HG03378 (cell line): ENCODE measurements at regions not wholly inside any gene's neighbourhood (a gene's known extent, or its start where the extent isn't known, plus 50 kb on each side); places are given as distances from the start of the nearest gene placed in this dataset.

Source experiments
- ATAC-seq: cut with Tn5 transposase; IDR thresholded peaks from one replicate; pipeline ENCODE4 v1.9.1; 2021; ENCODE audit warnings: mild to moderate bottlenecking, moderate library complexity; ENCODE audit not compliant: unreplicated experiment

DNA sequence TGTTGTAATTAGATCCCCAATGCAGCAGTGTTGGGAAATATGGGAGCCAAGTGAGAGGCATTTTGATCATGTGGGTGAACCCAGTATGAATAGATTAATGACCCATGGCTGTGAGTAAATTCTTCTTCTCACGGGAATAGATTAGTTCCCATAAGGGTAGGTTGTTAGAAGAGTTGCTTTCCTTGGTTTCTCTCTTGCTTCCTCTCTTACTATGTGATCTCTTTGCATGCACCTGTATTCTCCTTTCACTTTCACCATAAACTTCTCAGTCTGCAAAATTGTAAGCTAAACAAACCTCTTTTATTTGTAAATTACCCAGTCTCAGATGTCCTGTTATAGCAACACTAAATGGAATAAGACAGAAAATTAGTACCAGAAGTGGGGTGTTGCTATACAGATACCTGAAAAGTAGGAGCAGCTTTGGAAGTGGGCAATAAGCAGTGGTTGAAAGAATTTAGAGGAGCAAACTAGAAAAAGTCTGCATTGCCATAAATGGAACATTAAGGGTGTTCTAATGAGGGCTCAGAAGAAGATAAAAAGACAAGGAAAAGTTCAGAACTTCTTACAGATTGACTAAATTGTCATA, 1090.0 kb upstream of the ARRDC3 start:
- ATAC-seq: no peak

DNA sequence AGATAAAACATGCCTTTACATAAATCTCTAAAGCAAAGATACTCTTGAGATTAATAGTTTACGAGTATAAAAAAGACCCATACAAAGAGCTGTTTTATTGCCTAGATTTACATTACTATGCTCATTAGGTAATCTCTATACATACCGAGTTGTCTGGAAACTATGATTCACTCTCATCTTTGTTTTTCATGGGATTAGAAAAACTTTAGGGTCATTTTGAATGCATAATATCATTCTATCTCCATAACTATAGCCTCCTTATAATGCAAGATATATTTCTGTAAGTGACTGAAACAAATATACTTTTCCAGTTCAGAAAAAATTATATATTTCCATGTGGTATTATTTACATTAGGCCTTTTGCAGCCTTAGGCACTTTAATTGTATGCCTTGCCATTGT, 1088.7 kb upstream of the ARRDC3 start:
- ATAC-seq: no peak

DNA sequence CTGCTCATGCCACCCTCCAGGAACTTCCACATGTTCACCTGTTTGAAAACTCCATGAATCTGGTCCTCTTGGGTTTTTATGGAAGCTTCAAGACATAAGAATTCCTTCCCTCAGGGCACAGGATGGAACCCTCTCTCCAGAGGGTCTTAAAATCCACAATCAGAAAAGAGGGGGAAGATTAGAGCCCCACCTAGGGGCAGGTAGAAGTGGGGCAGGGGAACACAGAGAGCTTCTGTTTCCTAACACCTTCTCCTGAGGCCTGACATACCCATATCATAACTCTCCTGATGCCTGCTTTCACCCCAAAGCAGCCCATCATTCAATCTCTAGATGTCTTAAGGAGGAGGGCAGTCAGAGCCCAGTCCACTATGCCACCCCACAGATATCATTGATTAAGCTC, 1087.7 kb upstream of the ARRDC3 start:
- ATAC-seq: no peak

DNA sequence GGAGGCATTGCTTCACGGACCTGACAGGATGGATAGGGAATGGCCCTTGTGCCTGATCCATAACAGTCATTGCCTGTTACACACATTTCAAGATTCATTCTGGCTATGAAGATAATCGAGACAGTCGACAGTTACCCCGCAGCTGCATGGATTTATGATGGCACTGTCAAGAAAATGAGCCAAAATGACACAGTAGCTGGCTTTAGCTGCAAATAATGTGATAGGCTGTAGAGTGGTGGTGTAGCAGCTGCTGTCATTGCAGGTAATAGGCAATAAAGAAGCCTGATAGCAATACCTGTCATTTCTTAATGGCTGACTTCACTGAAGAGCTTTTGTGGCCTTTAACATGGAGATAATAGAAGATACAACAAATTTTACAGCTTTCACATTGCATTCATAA, 1085.2 kb upstream of the ARRDC3 start:
- ATAC-seq: no peak

DNA sequence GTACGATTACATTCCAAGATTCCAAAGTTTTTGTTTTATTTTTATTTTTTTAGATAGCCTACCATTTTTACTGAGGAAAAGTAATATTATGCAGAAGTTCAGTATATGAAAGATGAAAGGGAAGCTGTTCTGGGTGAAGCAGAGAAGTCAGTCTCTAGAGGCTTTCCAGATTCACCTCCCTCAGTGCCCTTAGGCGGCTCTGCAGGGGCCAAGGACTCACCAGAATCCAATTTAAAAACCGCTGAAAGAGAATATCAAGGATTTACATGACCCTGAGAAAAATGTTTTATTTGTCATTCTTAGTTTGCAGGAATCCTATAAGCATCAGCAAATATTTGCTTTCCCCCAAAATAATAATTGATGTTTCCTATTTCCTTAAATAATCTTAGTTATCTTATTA, 1084.6 kb upstream of the ARRDC3 start:
- ATAC-seq: no peak

DNA sequence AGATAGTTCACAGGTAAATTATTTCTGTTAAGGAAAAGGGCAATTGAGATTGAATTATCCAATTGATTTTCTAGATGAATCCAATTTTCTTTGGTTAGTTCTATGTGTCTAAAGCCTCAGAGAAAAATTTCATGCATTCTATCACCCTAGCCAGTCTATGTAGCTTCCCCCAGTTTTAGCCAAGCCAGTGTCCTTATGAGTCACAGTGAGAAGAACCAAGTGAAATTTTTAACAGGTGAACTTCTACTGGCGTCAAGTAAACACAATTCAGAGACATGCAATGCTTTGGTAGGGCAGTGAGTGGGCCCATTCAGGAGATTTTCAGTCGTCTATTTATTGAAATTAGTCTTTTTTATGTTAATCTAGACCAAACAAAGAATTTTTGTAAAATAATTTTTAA, 1077.4 kb upstream of the ARRDC3 start:
- ATAC-seq: no peak

DNA sequence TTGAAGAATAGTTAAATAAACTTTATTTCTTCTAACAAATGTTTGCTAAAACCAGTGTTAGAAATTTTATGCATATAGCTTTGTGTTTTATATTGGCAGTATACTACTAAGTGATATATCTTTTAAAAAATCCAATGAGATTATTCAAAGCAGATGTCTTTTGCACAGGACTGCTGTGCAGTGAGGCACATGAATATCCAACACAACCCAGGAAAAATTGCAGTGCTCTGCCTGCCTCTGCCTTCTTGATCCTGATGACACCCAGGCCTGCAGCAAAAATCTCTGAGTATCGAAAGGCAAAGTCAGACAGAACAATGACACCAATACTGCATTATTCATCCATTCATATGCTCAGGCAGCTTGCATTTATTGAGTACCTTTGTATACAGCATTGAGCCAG, 1076.5 kb upstream of the ARRDC3 start:
- no peak for ATAC-seq

DNA sequence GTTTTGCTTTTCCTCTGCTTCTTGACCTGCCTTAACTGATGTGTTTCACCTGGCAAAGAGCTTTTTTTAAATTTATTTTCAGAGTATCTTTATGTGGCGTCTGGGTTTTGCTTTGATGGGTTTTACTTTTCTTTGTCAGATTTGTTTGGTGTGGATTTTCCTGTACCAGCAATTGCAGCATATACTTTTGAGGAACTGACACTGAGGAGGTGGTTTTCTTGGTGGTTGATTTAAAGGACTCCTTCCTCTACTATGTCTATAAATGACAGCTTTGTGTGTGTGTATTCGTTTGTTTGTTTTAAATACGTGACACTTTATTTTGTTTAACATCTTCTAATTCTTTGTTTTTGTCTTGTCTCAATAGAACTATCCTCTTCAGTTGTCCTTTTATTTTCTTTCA, 1071.9 kb upstream of the ARRDC3 start:
- ATAC-seq: peak; percentile 99

DNA sequence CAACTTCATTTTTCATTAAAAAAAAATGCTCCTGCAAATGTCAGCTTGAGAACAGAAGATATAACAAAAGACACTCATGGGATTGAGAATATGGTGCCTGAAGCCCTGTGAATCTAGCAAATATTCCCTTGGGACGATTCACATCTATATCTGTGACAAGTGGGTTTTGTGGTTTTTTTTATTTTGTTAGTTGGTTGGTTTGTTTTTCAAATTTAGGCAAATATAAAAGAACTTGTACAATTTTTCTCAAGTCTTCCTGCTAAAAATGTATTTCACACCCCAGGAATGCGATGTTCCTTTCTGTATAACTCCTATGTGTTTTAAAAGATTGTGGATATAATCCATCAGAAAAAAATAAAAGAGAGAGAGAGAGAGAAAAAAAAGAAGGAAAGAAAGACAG, 1061.8 kb upstream of the ARRDC3 start:
- no peak for ATAC-seq

DNA sequence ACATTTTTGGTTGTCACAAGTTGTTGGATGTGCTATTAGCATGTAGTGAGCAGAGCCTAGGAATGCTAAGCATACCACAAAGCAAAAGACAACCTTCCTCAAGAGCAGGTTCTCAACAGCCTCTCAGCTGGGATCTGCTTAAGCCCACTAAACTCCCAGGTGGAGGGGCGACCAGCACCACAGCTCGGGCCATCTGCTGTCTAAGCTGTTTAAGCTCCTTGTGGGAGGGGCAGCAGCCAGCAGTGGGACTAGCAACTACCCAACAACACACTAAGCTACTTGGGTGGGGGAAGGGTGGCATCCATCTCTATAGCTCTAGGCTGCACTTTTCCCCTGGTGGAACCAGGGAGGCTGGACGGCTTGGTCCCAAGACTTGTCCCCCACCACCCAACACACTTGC, 1052.7 kb upstream of the ARRDC3 start:
- ATAC-seq: no peak

DNA sequence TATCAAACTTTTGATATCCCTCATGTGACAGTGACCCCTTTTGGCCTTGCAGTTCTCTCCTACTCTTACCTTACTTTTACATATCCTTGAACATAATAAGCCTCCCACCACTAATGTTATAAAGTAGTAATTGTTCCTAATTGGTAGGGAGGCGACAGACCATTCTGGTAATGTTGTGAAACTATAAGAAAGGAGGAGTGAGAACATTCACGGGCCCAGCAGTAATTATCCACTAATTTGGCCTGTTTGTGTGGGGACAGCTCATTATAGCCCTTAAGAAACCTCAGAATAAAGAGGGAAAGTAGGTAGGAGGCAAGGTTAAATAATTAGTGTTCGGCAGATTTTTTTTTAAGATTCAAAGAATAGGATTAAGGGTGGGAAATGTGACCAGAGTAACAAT, 1046.5 kb upstream of the ARRDC3 start:
- no peak for ATAC-seq

DNA sequence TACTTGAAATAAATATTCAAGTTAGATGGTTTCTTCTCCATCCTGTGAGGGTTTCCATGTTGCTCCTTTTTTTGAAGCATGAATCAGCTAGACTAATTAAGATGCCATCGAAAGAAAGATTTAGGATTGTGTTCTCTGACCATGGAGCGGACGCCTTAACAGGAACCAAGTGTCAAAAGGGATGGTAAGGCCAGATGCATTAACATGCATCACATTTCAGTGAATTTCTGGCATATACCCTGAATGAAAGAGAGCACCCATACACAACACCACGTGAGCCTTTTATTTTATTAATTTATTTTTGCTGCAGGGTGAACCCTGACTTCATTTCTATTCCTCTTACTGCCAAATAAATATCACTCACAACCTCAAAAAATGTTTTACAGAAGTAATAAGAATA, 1045.3 kb upstream of the ARRDC3 start:
- ATAC-seq: no peak

DNA sequence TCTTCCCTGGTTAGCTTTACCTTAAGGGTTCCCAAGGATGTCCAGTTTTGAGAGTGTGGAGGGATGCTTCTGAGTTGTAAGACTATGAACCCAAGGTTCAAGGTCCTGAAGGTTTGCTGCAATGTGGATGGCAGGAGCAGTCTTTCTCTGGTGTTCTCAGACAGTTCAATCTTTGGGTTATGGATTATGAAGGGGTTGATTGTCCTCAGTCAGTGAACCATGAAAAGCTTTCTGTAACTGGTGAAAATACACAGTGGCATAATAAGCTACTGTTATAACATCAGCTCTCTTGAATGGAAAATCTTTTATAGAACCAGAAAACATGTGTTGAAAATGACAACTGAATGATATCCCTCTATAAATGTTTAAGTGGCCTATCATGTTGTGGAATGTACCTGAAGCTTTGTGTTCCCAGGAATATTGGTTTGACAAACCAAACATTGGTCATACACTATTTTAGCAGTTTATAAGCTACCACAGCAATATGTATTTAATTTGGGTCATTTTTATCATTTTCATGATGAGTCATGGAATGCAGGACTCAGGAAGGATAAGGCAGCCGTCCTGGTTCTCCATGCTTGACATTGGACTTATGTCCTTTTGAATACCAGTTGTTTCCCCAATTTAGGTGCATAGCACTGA, 1041.8 kb upstream of the ARRDC3 start:
- ATAC-seq: no peak

DNA sequence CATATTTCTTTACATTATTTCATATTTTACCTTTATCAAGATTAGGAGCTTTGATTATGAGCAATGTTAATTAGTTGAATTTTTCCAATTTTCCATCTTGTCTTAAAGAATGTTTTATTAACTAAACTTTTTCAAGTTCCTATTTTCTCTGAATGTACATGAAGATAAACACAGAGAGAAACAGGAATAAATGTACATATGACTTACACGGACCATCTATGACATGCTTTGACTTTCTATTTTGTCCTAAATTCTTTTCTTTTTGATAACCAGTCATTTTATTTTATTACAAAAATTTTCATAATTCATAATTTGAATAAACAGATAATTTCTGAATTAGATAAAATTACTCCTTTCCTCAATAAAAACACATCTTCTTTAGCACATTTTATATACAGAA, 1038.8 kb upstream of the ARRDC3 start:
- no peak for ATAC-seq

DNA sequence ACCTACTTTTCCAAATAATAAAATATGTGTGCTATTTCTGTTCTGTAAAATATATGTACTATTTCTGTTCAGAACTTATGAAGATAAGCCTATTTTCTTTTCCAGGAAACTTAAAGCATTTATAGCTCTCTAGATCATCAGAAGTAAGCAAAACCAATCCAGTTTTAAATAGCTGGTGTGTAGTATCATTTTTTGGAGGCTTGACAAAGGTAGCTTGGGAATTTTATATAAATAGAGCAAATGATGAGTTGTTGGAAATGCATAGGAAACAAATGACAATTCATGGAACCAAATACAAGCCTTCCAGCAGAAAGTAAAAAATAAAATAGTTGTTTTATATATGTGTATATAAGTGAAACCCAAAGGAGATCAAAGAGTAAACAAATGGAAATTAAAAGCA, 1038.1 kb upstream of the ARRDC3 start:
- ATAC-seq: no peak

DNA sequence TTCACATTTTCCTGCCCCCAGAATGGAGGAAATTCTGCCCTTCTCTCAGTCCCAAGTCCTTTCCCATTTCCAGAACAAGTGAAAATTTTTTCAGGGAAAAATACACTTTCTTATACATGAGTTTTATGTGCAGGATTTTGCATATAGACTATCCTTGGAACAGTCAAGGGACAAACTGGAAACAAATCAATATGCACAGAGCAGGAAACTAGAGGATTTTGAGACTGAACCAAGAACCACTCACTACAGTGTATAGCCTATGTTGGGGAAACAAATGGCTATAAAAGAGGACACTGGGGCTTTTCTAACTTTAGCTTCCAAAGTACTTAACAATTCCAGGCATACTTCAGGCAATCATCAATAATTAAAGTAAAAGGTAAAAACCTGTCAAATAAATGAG, 1036.1 kb upstream of the ARRDC3 start:
- no peak for ATAC-seq

DNA sequence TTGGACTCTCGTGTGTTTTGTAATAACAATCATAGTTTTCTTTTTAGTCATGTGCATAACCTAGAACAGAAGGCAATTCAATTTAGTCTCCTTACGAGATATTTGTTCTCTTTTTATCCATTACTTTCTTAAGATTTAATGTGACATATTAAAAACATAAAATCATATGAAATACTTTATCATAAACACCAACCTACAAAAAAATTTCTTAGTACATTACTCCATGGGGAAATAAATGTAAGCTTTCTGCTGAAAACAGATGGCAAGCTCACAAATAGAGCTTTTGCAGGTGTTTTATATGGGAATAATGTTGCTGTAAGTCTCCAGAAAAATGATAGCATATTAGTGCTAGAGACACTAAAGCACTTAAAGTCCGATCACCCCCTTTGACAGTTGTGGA, 1035.2 kb upstream of the ARRDC3 start:
- ATAC-seq: no peak

DNA sequence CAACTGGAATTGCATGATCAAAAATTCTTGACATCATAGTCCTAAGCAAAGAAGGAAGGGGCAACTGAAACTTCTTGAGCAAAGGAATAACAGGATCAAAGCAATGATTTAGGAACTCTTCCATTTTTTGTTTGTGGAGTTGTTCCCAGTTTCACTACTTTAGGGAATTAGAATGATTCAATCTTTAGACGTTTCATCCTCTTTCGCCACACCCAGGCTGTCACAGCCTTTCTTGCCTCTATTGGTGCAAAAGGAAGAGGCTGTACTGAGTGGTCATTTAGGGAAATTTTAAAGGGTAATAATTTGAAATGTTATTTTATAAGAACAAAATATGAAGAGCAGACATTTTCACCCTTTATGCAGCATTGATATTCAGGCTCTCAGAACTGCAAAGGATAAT, 1026.0 kb upstream of the ARRDC3 start:
- ATAC-seq: no peak

DNA sequence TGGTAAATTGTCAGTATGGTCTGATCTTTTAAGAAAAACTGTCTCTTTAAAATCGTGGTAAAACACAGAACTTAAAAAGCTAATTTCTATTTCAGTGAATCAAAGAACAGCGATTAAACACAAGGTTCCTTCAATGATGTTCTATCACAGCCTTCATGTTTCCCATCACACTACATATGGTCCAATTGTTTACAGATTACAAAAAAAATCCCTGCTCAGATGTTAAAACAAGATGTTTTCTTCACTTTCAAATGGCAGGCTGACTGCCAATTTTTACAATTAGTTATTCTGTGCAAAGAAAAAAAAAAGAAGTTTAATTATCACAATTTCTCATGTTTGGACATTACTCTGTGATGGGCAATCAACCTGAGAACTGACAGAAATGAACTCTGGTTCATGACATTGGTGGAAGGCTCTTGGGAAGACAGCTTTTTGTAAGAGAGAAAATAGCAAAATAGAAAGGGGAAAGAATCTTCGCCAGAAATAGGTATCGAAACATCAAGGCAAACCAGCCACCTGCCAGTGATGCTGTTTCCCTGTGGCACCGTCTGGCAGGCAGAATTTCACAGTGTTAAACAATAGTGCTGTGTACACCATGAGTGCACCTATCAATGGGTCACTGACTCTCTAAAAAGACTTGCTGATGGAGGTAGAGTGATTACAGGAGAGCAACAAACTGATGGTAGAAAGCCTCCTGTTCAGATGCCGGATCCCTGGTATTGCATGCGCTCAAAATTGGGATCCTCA, 1020.0 kb upstream of the ARRDC3 start:
- ATAC-seq: no peak

DNA sequence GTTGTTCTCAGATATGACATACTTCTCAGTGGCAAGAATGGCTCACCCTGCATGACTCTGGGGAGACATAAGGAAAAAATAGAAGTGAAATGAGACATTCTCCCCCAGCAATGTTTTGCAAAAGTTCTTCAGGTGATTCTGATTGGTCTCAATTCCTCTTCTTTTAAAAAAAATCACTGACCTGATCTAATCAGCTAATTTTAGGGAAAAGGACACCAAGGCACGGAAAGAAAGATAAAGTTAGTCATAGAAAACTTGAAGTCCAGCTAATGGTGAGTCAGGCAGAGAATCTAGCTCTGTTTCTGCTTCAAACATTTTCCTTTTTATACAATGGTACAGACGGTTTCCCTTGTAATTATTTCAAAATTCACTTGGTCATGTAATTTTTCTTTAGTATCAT, 1018.9 kb upstream of the ARRDC3 start:
- no peak for ATAC-seq

DNA sequence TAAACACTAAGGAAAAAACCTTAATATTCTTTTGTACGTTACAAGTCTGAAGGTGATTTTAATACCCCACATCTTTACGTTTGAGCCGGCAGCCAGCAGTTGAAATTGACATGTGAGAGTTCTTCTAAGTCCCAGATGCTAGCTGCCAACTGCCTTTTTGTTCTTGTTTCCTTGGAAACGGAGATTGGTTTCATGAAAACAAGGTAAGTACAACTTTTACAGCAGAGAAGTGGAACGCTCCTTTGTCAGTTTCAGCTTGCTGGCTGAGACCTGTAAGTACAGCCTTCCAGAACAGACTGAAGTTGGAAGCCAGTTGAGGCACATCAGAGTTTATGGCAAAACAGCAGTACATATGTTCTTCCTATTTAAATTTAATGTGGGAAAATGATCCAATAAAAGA, 1018.4 kb upstream of the ARRDC3 start:
- ATAC-seq: no peak

DNA sequence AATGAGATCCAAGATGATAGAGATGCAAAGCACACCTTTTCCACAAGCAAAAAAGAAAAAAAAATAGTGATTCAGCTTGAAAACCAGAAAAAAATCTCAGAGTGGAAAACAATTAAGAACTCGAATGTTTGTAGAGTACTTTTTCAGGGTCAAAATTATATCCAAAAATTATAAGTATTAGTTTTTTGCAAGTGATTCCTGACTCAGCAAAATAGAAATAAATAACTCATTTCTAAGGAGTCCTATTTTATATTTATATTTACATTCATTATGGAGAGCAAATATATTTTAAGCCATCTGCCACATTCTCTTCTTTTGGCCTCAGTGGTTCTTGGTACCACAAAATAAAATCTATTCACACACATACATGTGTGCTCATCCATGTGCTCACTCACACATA, 1011.8 kb upstream of the ARRDC3 start:
- ATAC-seq: no peak

DNA sequence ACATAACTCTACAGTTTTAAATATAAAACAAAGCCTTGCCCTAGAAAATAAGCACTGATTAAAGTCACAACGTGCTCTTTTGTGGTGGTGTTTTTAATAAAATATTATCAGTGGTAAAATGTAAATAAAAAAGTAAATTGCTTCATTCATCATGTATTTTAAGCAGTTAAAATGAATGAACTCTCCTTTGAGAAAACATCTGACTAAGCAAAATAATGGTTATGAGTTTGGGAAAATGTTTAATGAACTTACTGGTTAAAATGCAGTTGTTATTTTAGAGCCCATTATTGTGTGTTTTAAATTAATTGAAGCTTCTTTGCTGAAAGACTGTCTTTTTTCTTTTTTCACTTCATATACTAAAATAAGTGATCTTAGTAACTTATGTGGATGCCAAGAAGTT, 1007.5 kb upstream of the ARRDC3 start:
- no peak for ATAC-seq
